ENCODE measurements at regions not wholly inside any gene's neighbourhood (a gene's known extent, or its start where the extent isn't known, plus 50 kb on each side); places are given as distances from the start of the nearest gene placed in this dataset.

DNA sequence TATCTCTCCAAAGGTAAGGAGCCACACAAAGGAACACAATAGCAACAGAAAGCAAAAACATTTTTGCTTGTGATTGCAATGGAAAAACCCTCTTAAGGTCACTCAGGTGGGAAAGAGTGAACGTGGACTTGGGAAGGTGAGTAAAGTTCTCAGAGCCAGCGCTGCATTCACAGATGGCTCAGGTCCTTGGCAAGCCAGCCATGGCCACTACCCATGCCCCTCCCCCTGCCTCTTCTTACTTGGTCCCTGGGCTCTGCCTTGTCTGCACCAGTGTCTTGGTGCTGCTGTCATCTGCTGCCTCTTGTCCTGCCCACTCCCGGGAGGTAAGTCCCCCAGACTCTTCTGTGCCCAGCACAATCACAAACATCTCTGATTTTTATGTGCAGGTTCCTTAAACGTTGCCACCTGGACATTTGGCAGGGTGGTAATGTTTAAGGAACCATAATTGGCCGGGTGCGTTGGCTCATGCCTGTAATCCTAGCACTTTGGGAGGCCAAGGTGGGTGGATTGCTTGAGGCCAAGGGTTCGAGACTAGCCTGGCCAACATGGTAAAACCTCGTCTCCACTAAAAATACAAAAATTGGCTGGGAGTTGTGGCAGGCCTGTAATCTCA is 74.6 kb downstream of the FEM1C start:
- no peak overlapping the region for H3K27ac ChIP-seq
- TF ChIP-seq, protein P1, sequence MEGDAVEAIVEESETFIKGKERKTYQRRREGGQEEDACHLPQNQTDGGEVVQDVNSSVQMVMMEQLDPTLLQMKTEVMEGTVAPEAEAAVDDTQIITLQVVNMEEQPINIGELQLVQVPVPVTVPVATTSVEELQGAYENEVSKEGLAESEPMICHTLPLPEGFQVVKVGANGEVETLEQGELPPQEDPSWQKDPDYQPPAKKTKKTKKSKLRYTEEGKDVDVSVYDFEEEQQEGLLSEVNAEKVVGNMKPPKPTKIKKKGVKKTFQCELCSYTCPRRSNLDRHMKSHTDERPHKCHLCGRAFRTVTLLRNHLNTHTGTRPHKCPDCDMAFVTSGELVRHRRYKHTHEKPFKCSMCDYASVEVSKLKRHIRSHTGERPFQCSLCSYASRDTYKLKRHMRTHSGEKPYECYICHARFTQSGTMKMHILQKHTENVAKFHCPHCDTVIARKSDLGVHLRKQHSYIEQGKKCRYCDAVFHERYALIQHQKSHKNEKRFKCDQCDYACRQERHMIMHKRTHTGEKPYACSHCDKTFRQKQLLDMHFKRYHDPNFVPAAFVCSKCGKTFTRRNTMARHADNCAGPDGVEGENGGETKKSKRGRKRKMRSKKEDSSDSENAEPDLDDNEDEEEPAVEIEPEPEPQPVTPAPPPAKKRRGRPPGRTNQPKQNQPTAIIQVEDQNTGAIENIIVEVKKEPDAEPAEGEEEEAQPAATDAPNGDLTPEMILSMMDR (IDR thresholded peaks at IDR 0.05): no peak
- no peak for TF ChIP-seq ZFX (IDR thresholded peaks at IDR 0.05; ENCODE audit: borderline replicate concordance)

DNA sequence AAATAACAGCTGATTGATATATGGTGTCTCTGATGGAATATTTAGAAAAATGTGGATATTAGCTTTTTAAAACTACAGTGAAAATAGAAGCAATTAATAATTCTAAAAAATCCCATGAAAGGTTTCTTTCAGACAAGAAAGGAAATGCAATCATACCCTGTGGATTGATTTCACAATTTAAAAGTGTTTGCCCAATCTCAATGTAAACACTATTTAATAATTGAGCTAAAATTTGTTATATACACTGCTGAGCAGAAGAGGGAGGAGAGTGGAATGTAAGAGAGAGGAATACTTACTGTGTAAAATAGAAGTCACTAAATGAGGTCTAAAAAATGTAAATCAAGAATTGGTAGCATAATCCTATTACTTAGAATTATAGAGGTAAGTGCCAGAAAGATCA is 76.9 kb downstream of the FEM1C start:
- H3K27ac ChIP-seq: no peak overlapping the region

DNA sequence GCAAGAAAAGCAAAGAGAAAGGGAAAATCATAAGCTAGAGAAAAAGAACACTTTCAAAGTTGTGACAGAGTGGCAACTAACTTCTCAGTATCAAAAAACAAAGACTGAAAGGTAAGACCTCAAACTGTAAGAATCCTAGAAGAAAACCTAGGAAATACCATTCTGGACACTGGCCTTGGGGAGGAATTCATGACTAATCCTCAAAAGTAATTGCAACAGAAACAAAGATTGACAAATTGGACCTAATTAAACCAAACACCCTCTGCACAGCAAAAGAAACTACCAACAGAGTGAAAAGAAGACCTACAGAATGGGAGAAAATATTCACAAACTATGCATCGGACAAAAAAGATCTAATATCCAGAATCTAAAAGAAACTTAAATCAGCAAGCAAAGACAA is 79.1 kb downstream of the FEM1C start:
- TF ChIP-seq, protein P1 (IDR thresholded peaks at IDR 0.05): no peak
- TF ChIP-seq ZFX (IDR thresholded peaks at IDR 0.05; ENCODE audit: borderline replicate concordance): no peak
- no peak overlapping the region for H3K27ac ChIP-seq

More for the DNA sequence above, 76.9 kb downstream of the FEM1C start:
- no peak for TF ChIP-seq ZFX (IDR thresholded peaks at IDR 0.05; ENCODE audit: borderline replicate concordance)
- TF ChIP-seq, protein P1 (IDR thresholded peaks at IDR 0.05): no peak

DNA sequence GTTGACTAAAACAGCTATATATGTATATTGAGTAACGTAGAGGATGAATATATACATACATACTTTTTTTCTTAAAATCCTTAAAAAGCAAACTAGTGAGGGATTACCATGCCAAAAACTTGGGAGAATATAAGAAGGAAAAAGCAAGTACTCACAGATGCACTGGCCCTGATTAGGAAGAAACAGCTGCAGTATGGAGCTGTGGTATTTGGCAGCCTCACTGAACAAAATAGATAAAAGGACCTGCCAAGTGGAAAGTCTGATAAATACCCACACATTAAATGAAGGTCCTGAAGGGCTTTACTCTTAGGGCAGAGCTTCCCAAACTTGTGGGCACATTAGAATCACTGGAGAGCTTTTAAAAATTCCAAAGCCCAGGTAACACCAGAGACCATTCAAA is 80.6 kb downstream of the FEM1C start:
- no peak for TF ChIP-seq ZFX (IDR thresholded peaks at IDR 0.05; ENCODE audit: borderline replicate concordance)
- TF ChIP-seq, protein P1 (IDR thresholded peaks at IDR 0.05): no peak
- no peak overlapping the region for H3K27ac ChIP-seq

DNA sequence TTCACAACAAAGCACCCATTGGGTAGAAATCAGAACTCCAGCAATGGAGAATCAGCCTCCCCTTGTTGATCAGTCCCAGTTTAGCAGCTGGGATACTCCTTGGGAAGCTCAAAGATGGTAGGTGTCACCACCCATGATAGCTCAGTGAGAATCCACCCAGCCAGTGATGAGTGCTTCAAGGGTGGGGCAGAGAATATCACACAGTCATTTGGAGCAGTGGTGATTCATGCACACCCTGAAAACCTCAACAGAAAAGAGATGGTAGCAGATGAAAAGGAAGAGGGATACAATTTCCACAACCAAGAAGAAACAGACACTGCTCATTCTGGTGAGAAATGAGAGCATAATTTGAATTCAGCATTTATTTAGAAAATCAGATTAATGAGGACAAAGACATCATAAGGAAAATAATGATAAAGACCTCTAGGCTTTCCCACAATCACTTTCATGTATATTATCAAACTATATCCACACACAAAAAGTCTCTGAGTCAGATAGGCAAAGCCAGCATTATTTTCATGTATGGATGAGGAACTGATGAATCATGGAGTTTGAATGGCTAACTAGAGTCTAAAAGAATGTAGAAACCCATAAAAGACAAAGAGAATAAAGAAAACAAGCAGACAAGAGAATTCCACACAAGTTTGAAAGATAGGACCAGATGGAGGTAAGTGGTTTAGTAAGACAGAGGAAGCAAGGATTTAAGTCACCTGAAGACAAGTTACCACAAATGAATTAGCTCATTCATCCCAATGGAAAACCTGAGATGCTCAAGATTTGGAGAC is 82.9 kb downstream of the FEM1C start:
- H3K27ac ChIP-seq: no peak overlapping the region

DNA sequence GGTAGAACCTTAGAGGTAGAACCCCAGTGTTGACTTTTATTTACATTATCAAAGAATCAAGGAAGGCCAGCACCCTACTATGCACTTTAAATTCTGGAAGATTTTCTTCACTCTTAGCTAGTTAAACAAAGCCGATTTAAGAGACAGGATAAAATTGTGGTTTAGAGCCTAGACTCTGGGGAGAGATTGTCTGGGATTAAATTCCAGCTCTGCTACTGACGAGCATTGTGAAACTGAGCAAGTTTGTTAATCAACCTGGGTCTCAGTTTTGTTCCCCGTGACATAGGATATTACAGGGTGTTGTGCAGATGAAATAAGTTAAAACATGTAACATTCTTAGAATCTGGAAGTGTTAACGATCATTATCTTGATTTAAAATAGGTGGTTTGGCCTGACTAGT is 83.5 kb downstream of the FEM1C start:
- TF ChIP-seq, protein P1 (IDR thresholded peaks at IDR 0.05): no peak
- no peak for TF ChIP-seq ZFX (IDR thresholded peaks at IDR 0.05; ENCODE audit: borderline replicate concordance)

More for the DNA sequence above, 82.9 kb downstream of the FEM1C start:
- TF ChIP-seq, protein P1 (IDR thresholded peaks at IDR 0.05): no peak
- TF ChIP-seq ZFX (IDR thresholded peaks at IDR 0.05; ENCODE audit: borderline replicate concordance): no peak

DNA sequence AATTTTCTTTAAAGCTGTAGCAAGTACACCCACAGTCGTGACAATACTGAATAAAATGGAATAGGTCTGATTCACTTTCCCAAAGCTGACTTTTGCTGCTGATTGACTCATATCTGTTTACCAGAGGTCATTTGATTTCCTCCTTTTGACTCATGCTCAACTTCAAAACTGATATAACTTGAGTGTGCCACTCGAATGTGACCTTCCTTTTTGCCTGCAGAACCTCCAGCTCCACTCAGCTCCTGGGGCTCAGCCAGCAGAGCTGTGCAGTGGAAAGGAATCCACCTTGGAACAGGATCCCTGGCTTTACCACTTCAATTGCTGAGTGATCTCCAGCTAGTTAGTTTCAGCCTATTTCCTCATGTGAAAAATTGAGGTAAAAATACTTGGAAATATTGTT is 84.1 kb downstream of the FEM1C start:
- TF ChIP-seq, protein P1 (IDR thresholded peaks at IDR 0.05): no peak
- no peak for TF ChIP-seq ZFX (IDR thresholded peaks at IDR 0.05; ENCODE audit: borderline replicate concordance)
- H3K27ac ChIP-seq: no peak overlapping the region

More for the DNA sequence above, 83.5 kb downstream of the FEM1C start:
- H3K27ac ChIP-seq: no peak overlapping the region

Measured in 22Rv1 (cell line).